ENCODE measurements at regions not wholly inside any gene's neighbourhood (a gene's known extent, or its start where the extent isn't known, plus 50 kb on each side); places are given as distances from the start of the nearest gene placed in this dataset.
A peak's percentile ranks its signal among the peaks of the same experiment; 100 is the strongest.

DNA sequence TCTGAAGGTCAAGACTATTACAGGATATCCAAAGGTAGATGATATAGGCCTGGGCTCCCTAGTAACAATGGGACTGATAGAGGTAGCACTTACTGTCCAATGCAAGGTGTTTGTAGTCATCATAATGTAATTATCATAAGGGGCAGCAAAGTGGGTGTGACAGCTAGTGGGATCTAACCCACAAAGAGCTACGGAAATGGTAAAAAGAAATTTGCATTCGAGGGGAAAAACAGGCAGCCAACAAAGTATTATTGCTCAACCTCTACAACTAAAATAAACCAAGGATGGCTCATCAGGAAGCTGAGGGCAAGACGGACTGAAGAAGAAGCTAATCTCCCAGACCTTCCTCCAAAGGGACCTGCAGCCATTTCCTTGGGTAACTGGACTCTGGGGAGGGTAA, 211.0 kb downstream of the WDR11 start:
- ATAC-seq, result no peak
- DNase-seq, result no peak
- intact Hi-C loops (cut with micrococcal nuclease), result no loop called here

- DNase-seq, result no peak
- ATAC-seq, result no peak
- intact Hi-C loops (cut with micrococcal nuclease), result no loop called here
These were observed 212.6 kb downstream of the WDR11 start for GRCh38 chr10:121063744-121064143.

- intact Hi-C loops (cut with micrococcal nuclease), result no loop called here
- DNase-seq (no peak), ATAC-seq (no peak)
These were observed 213.3 kb downstream of the WDR11 start for GRCh38 chr10:121064491-121064890.

GRCh38 chr10:121065330-121065729, 214.2 kb downstream of the WDR11 start:
- no peak for ATAC-seq
- intact Hi-C loops (cut with micrococcal nuclease), result no loop called here
- DNase-seq, result no peak

DNA sequence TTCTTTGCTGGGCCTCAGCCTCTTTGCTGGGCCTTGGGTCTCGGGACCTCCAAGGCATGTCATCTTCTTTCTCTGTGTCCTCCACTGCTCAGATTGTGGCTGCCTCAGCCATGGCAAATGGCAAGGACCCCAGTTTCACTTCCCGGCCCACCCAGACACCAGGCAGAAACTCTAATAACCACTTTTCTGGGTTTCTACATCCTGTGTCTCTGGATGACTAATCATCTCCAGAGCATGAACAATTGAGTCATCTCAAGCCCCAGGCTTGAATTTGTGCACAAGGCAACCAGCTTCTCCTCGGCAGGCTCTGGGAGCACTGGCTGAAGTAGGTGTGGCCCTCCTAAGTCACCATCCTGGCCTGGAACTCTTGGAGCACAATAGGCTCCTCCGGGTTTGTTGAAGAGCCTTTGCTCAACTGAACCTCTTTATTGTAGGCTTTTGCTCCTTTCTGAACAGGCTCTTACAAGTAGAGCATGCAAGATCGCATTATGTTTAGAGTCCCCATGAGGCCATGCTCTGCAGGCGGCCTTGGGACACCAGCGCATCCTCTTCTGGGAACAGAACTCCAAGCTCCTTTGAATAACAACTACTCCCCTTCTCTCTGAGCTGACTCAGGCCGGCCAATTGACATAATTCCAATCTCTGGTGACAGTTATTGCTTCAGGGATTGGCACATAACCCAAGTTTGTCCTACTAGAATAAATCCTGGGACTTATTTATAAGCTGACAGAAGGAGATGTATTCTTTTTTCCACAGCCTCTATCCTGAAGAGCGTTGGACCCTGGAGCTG, 218.1 kb downstream of the WDR11 start:
- intact Hi-C loops (cut with micrococcal nuclease), result no loop called here
- no peak for ATAC-seq

DNA sequence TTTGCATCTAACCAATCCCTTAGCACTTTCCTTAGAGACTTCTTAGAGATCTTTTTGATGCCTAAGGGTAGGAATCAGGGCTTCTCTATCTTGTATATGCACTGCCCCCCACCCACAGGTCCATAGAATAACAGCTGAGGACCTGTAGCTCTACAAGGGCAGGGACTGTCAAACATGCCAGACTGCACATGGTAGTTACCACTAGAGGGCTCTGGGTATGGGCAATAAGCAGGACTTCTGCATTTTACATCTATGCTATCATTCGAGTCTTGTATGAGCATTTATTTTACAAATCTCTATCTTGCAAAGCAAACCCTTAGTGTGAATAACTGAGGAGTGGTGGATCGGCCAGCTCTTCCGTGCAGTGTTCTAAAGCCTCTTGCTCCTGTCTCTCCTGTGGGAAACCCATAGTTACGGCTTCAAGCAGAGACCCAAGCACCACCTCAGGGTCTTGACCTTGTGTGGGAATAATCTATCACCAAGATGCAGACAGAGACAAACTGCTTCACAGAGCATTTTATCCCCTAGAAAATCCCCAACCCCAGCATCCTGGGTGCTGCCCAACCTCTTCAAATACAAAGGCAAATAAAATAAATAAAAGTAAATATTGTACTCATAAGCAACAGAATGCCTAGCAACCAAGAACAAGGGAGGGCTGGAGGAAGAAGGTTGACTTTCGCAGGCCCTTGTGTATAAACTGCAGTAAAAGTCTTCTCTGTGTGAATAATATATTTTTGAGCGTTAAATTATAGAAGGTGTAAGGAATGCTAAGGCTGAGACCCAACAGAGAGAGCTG, 219.3 kb downstream of the WDR11 start:
- DNase-seq, result no peak
- ATAC-seq, result no peak
- intact Hi-C loops (cut with micrococcal nuclease), result no loop called here

More for the DNA sequence above, 218.1 kb downstream of the WDR11 start:
- no peak for DNase-seq

GRCh38 chr10:121071901-121072300, 220.7 kb downstream of the WDR11 start:
- intact Hi-C loops (cut with micrococcal nuclease), result no loop called here
- no peak for ATAC-seq
- DNase-seq, result no peak

- ATAC-seq, result no peak
These were observed 222.6 kb downstream of the WDR11 start for GRCh38 chr10:121073728-121074127.

DNA sequence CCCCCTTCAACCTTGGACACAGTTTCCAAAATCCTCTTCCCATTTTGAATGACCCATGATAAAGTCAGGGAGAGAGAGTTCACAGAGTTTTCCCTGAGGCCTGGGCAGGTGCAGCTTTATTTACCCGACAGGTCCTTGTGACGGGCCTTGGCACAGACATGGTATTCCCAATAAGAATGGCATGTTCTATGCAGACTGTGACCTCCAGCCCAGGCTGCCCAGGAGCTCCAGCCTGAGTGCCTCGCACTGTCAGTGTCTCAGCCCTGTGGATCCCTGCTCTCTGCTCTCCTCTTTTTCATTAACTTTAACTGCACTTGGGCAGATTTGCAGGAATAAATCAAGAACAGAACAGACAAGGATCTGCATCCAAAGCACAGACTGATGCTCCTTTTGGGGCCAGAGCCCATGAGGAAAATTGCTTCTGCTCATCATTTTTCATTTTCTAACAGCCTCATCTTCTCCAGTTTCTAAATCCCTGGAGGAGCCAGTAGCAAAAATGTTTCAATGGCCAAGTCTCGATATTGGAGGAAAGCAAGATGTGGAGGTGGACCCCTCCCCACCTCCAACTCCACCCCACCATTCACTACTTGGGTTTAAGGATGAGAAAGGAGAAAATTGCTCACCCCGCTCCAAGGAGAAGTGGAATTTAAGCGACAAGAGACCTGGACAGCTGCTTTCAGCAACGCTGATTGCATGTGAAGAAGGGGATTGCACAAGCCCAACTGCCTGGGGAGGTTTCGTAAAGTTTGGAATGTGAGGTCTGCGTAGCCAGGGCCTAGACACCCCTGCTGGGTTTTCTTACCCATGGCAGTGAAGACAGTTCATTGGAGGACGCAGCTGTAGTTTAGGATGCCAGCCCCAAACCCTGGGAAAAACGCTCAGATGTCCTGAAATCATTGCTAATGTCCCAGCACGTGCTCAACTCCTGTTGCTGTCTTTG, 225.9 kb downstream of the WDR11 start:
- peak; percentile 80 for ATAC-seq
- peak; percentile 49 for DNase-seq
- intact Hi-C loops (cut with micrococcal nuclease), result no loop called here

More at GRCh38 chr10:121073728-121074127, 222.6 kb downstream of the WDR11 start:
- intact Hi-C loops (cut with micrococcal nuclease), result no loop called here
- no peak for DNase-seq

GRCh38 chr10:121078036-121078435, 226.9 kb downstream of the WDR11 start:
- DNase-seq (no peak), ATAC-seq (no peak)
- intact Hi-C loops (cut with micrococcal nuclease), result no loop called here

- DNase-seq, result no peak
- intact Hi-C loops (cut with micrococcal nuclease), result no loop called here
These were observed 227.5 kb downstream of the WDR11 start for GRCh38 chr10:121078672-121079102.

GRCh38 chr10:121079226-121079625, 228.1 kb downstream of the WDR11 start:
- intact Hi-C loops (cut with micrococcal nuclease), result no loop called here
- no peak for DNase-seq
- no peak for ATAC-seq

More at GRCh38 chr10:121078672-121079102, 227.5 kb downstream of the WDR11 start:
- no peak for ATAC-seq

DNA sequence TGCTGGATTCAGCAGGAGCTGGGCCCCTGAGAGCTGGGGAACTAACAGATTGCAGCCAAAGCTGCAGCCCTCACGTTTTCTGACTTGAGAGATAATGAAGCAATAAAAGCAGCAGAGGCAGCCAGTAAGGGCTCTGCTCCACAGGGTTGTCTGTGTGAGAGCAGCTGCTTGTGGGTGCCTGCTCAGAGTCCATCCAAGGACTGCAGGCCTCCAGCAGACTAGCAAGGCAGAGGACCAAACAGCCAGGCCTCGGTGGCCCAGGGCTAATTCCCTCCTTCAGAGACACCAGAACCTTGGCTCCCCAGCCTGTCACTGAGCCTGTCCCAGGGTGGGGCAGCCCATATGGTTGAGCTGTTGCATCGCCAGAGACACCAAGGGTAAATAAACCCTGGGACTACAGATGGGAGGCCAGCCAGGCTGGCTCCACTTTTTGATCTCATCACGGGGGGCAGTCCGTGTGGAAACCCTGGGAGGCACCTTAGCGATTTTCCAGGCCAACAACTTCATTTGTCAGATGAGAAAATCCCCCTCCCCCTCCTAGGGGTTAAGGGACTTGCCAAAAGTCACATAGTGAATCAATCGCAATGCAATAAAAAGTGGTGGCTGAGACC, 229.2 kb downstream of the WDR11 start:
- ATAC-seq (peak; percentile 82), DNase-seq (peak; percentile 60)
- intact Hi-C loops (cut with micrococcal nuclease), result no loop called here

DNA sequence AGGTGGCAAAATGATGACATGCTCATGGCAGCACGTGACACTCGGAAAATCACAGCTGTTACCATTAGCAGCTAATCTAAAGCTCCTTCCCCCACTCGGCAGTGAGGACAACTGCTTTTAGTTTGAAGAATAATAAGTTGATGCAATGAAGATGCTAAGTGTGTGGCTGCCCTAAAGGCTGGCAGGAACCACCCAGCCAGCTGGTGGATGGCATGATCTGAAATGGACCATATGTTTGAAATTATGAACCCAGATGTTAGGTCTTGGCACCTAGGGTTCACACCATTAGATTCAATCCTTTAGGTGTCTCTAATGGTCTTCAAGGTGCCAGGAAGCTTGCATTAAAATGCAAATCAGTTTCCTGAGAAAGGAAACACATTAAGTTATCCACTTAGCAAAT, 230.1 kb downstream of the WDR11 start:
- intact Hi-C loops (cut with micrococcal nuclease), result no loop called here
- DNase-seq (no peak), ATAC-seq (no peak)

GRCh38 chr10:121082984-121083383, 231.8 kb downstream of the WDR11 start:
- no peak for ATAC-seq
- DNase-seq, result no peak
- intact Hi-C loops (cut with micrococcal nuclease), result no loop called here

- no peak for ATAC-seq
- intact Hi-C loops (cut with micrococcal nuclease), result no loop called here
- no peak for DNase-seq
These were observed 233.0 kb downstream of the WDR11 start for GRCh38 chr10:121084016-121084674.

DNA sequence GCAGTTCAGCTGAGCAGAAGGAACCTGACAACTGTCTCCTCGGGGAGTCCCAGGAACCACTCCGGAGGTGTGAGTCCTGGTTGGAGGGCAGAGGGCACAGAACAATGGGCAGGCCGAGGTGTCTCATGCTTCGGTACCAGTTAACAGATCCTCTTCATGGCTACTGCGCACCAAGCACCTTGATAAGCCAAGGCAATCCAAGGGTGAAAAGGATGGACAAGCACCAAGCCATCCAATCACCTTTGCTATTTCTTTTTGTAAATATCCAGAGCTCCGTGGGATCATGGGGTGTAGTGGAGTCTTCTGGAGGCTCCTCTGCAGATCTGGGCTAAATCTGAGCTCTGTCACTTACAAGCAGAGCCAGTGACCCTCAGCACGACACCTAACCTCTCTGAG, 233.5 kb downstream of the WDR11 start:
- no peak for ATAC-seq
- intact Hi-C loops (cut with micrococcal nuclease), result no loop called here
- DNase-seq, result no peak

GRCh38 chr10:121085367-121085766, 234.2 kb downstream of the WDR11 start:
- DNase-seq, result no peak
- ATAC-seq, result no peak

GRCh38 chr10:121087129-121087528, 236.0 kb downstream of the WDR11 start:
- DNase-seq, result no peak
- ATAC-seq, result no peak
- intact Hi-C loops (cut with micrococcal nuclease), result no loop called here

More at GRCh38 chr10:121085367-121085766, 234.2 kb downstream of the WDR11 start:
- intact Hi-C loops (cut with micrococcal nuclease), result no loop called here
